GM23248 (cell line): ENCODE measurements at regions not wholly inside any gene's neighbourhood (a gene's known extent, or its start where the extent isn't known, plus 50 kb on each side); places are given as distances from the start of the nearest gene placed in this dataset.

Experiments used
- EZH2 ChIP-seq: fragments of 200-600 bp; sonication (generic); IDR thresholded peaks from 2 replicates; pipeline ENCODE4 v1.6.1; 2018; ENCODE audit warnings: antibody characterized with exemption, mild to moderate bottlenecking; ENCODE audit not compliant: insufficient read depth, poor library complexity, severe bottlenecking
- EZH2phosphoT487 ChIP-seq: fragments of 200-600 bp; sonication (generic); IDR thresholded peaks from 2 replicates; pipeline ENCODE4 v1.6.1; 2018; ENCODE audit warnings: antibody characterized with exemption, moderate library complexity, mild to moderate bottlenecking, low read depth; ENCODE audit not compliant: insufficient read depth

DNA sequence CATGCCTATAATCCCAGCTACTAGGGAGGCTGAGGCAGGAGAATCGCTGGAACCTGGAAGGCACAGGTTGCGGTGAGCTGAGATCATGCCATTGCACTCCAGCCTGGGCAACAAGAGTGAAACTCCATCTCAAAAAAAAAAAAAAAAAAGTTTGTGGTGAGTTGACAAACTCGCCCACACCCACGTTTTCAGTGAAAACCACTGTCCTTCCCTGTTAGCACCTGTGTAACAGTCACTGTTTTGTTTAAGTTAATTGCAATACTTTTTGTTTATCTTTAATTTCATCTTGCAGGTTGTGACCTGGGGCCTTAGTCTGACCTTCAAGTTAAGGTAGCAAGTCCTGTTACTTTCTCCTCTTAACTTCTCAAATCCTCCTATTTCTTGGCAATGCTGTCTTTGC, 65.5 kb upstream of the SKOR2 start:
- TF ChIP-seq EZH2: no peak
- TF ChIP-seq EZH2phosphoT487: no peak
